ENCODE measurements at regions not wholly inside any gene's neighbourhood (a gene's known extent, or its start where the extent isn't known, plus 50 kb on each side); places are given as distances from the start of the nearest gene placed in this dataset.
"Not testable (repeated sequence)": the region's sequence is repeated elsewhere in the genome, so short reads cannot be mapped to it uniquely, and the experiment has no call there.

DNA sequence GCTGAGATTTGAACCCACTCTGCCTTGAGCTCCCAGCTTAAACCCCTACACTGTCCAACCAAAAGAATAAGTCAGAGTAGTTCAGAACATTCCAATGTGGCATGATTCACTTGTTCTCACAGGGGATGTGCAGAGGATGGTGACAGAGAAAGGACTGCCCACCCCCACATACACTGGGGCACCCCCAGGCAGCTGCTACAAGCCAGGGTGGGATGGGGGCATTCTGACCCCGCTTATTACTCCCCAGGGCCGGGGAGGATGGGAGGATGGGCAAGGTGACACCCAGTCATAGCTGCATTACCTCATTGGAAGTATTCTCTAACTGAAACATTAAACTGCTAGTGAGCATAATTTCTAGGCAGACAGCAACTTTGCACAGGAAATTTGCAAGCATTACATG lies 126.0 kb upstream of the PRR20G start:
- H3K4me1 ChIP-seq = no peaks in the 10 kb centered on the region
- H3K4me3 ChIP-seq = no peak overlapping the region
- intact Hi-C loops (cut with DNase I) = no loop called here
- TF ChIP-seq EP300 (IDR thresholded peaks at IDR 0.05) = no peak
- TF ChIP-seq, protein P1, sequence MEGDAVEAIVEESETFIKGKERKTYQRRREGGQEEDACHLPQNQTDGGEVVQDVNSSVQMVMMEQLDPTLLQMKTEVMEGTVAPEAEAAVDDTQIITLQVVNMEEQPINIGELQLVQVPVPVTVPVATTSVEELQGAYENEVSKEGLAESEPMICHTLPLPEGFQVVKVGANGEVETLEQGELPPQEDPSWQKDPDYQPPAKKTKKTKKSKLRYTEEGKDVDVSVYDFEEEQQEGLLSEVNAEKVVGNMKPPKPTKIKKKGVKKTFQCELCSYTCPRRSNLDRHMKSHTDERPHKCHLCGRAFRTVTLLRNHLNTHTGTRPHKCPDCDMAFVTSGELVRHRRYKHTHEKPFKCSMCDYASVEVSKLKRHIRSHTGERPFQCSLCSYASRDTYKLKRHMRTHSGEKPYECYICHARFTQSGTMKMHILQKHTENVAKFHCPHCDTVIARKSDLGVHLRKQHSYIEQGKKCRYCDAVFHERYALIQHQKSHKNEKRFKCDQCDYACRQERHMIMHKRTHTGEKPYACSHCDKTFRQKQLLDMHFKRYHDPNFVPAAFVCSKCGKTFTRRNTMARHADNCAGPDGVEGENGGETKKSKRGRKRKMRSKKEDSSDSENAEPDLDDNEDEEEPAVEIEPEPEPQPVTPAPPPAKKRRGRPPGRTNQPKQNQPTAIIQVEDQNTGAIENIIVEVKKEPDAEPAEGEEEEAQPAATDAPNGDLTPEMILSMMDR (IDR thresholded peaks at IDR 0.05) = no peak
- no peaks in the 10 kb centered on the region for H3K9me3 ChIP-seq
- no peak overlapping the region for H3K27ac ChIP-seq
- peaks cover 0 to 33% (median 0%) of the 10 kb centered on the region in 3 donors for H3K27me3 ChIP-seq
- no peaks in the 10 kb centered on the region for H3K36me3 ChIP-seq
- DNase-seq = no peak
- 46 to 66% methylated on average over 2 of the region's 2 CpGs for WGBS, 2 donors

DNA sequence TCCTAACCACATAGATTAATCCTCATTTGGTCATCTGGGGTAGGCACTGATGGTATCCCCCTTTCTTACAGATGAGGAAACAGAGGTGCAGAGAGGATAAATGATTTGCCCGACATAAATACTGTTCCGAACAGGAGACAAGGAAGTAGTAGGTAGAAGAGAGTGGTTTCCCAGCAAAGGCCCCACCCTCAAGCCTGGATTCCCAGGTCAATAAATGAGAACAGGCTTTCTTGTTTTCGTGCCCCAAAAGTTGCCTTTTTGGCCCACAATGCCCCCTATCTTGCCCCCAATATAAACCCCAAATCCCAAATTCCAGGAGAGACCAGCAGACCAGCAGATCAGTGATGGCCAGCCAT lies 125.5 kb upstream of the PRR20G start:
- H3K36me3 ChIP-seq = no peaks in the 10 kb centered on the region
- WGBS, 2 donors = 19 to 75% methylated on average over 3 of the region's 3 CpGs
- intact Hi-C loops (cut with DNase I) = no loop called here
- DNase-seq = no peak
- peaks cover 0 to 27% (median 0%) of the 10 kb centered on the region in 3 donors for H3K27me3 ChIP-seq
- no peak overlapping the region for H3K27ac ChIP-seq
- no peak for TF ChIP-seq POLR2AphosphoS5 (IDR thresholded peaks at IDR 0.05)
- TF ChIP-seq, protein P1 (IDR thresholded peaks at IDR 0.05) = no peak
- no peak for TF ChIP-seq EP300 (IDR thresholded peaks at IDR 0.05)
- TF ChIP-seq POLR2A (IDR thresholded peaks at IDR 0.05) = no peak
- no peak overlapping the region for H3K4me3 ChIP-seq
- H3K4me1 ChIP-seq = no peaks in the 10 kb centered on the region
- H3K9me3 ChIP-seq = no peaks in the 10 kb centered on the region

DNA sequence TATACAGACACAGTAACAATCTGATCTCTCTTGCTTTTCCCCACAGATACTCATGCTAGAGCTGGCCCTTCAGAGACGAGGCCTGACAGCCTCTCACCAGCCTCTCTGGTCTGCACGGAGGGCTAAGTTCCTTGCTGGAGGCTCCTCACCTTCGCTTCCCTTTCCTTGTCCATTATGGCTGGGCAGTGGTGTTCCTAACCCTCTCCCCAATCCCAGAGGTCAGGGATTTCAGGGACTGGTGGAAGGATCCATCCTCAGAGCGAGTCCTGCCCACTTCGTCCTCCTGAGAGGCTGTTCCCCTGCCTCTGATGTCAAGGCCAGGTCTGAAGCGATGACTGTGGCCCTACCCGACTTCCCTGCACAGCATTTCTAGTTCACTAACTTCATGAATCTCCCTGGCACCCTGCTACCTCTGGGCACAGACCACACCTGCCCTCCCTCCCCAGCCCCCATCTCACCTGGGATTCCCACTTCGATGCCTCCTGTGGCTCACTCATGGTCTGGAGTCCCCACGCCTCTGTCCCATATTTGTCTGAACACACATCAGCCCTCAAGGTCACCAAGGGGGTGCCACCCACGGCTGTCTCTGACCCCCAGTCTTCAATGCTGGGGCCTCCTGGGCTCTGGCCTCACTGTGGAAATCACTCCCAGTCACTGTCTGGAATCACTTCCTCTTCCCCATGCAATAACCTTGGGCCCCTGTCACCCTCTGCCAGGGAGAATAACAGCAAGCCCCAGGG lies 124.9 kb upstream of the PRR20G start:
- H3K36me3 ChIP-seq = no peaks in the 10 kb centered on the region
- peaks cover 0 to 25% (median 0%) of the 10 kb centered on the region in 3 donors for H3K27me3 ChIP-seq
- TF ChIP-seq, protein P1 (IDR thresholded peaks at IDR 0.05) = no peak
- TF ChIP-seq POLR2AphosphoS5 (IDR thresholded peaks at IDR 0.05) (no peak), POLR2A (IDR thresholded peaks at IDR 0.05) (no peak), EP300 (IDR thresholded peaks at IDR 0.05) (no peak)
- DNase-seq = peak; percentile 48
- no peak overlapping the region for H3K4me3 ChIP-seq
- WGBS, 2 donors = 83 to 86% methylated on average over 10 of the region's 10 CpGs
- H3K4me1 ChIP-seq = no peaks in the 10 kb centered on the region
- intact Hi-C loops (cut with DNase I) = no loop called here
- no peaks in the 10 kb centered on the region for H3K9me3 ChIP-seq
- H3K27ac ChIP-seq = no peak overlapping the region

DNA sequence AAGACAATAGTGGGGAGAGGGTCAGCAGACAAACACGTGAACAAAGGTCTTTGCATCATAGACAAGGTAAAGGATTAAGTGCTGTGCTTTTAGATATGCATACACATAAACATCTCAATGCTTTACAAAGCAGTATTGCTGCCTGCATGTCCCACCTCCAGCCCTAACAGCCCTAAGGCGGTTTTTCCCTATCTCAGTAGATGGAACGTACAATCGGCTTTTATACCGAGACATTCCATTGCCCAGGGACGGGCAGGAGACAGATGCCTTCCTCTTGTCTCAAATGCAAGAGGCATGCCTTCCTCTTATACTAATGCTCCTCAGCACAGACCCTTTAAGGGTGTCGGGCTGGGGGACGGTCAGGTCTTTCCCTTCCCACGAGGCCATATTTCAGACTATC lies 124.0 kb upstream of the PRR20G start:
- H3K36me3 ChIP-seq; H3K4me1 ChIP-seq; H3K9me3 ChIP-seq; H3K4me3 ChIP-seq; intact Hi-C loops (cut with DNase I); H3K27ac ChIP-seq; DNase-seq: not testable (repeated sequence)
- WGBS, 2 donors = 68 to 77% methylated on average over 8 of the region's 9 CpGs
- H3K27me3 ChIP-seq = peaks cover 0 to 25% (median 0%) of the 10 kb centered on the region in 3 donors

DNA sequence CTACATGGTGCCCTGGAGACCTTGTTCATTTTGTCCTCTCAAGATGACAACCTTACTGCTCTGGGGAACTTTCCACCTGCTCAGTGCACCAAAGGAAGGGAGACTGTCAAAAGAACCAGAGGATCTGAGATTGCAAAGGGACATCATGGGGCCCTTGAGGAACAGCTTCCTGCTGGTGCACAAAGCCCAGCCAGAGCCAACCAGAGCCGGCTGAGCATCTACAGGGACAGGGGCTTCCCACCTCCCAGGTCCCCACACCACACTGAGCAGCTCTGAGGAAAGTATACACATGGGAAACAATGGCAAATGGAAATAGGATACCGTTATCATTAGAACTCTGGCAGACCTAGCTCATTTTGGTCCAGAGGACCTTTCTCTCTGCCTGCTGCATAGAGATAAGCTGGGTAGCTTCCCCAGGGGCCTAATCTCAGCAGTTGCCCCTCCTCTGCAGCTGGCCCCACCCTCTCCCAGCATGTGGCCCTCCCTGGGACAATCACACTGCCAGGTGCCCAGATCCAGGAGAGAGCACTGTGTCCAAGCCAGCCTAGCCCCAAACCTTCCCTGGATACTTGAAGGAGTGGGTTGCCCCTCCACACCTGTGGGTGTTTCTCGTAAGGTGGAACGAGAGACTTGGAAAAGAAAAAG lies 123.4 kb upstream of the PRR20G start:
- TF ChIP-seq EP300 (IDR thresholded peaks at IDR 0.05) (no peak), POLR2AphosphoS5 (IDR thresholded peaks at IDR 0.05) (no peak), POLR2A (IDR thresholded peaks at IDR 0.05) (no peak)
- TF ChIP-seq, protein P1 (IDR thresholded peaks at IDR 0.05) = no peak
- H3K4me1 ChIP-seq = no peaks in the 10 kb centered on the region
- H3K9me3 ChIP-seq = no peaks in the 10 kb centered on the region
- peaks cover 0 to 31% (median 0%) of the 10 kb centered on the region in 3 donors for H3K27me3 ChIP-seq
- no peak overlapping the region for H3K4me3 ChIP-seq
- intact Hi-C loops (cut with DNase I) = no loop called here
- no peaks in the 10 kb centered on the region for H3K36me3 ChIP-seq
- 71 to 86% methylated on average over 4 of the region's 4 CpGs for WGBS, 2 donors
- DNase-seq = peak; percentile 29
- no peak overlapping the region for H3K27ac ChIP-seq

Measured in sigmoid colon (tissue), 6 donors.